ENCODE measurements at regions not wholly inside any gene's neighbourhood (a gene's known extent, or its start where the extent isn't known, plus 50 kb on each side); places are given as distances from the start of the nearest gene placed in this dataset.

- TF ChIP-seq FOXK2 (IDR thresholded peaks at IDR 0.05): no peak
- TF ChIP-seq SP1 (IDR thresholded peaks at IDR 0.05): no peak
- TF ChIP-seq FOXM1 (IDR thresholded peaks at IDR 0.05; ENCODE audit: borderline replicate concordance): no peak
- TF ChIP-seq FOXA1 (IDR thresholded peaks at IDR 0.05): no peak
Measured at GRCh38 chr4:66575008-66575696, 904.9 kb upstream of the EPHA5 start.
